GM23338 (cell line): ENCODE measurements at regions not wholly inside any gene's neighbourhood (a gene's known extent, or its start where the extent isn't known, plus 50 kb on each side); places are given as distances from the start of the nearest gene placed in this dataset.

Experiments
- ATAC-seq: fragments of 200-7000 bp; cut with Tn5 transposase; 3 replicates; pipeline ENCODE4 v1.9.1; 2020
- DNase-seq: peaks from one replicate; pipeline ENCODE4 v3.0.0-alpha.2; 2015; ENCODE audit warnings: low spot score
- H2AFZ ChIP-seq: fragments of 200-600 bp; sonication (generic); 2 replicates; pipeline ENCODE4 v1.8.0; 2016; ENCODE audit warnings: antibody characterized with exemption, mild to moderate bottlenecking, moderate library complexity
- H3F3A ChIP-seq: fragments of 200-600 bp; sonication (generic); replicated peaks from 2 replicates; pipeline ENCODE4 v1.8.0; 2017; ENCODE audit warnings: antibody characterized with exemption, mixed run types, low read depth
- H3K27ac ChIP-seq: fragments of 200-600 bp; sonication (generic); 2 replicates; pipeline ENCODE4 v1.6.1; 2016; ENCODE audit warnings: low read depth
- H3K27me3 ChIP-seq: fragments of 200-600 bp; sonication (generic); 2 replicates; pipeline ENCODE4 v1.8.0; 2016; ENCODE audit warnings: mild to moderate bottlenecking, mixed run types, moderate library complexity; ENCODE audit not compliant: insufficient read depth
- H3K36me3 ChIP-seq: fragments of 200-600 bp; sonication (generic); 2 replicates; pipeline ENCODE4 v1.8.0; 2016; ENCODE audit warnings: mild to moderate bottlenecking; ENCODE audit not compliant: insufficient read depth
- H3K4me1 ChIP-seq: fragments of 200-600 bp; sonication (generic); 2 replicates; pipeline ENCODE4 v1.8.0; 2016; ENCODE audit warnings: mild to moderate bottlenecking, moderate library complexity; ENCODE audit not compliant: insufficient read depth
- H3K4me2 ChIP-seq: fragments of 200-600 bp; sonication (generic); 2 replicates; pipeline ENCODE4 v1.7.1; 2017; ENCODE audit warnings: mixed run types
- H3K4me3 ChIP-seq: fragments of 200-600 bp; sonication (generic); 2 replicates; pipeline ENCODE4 v1.6.1; 2016; ENCODE audit warnings: mixed run types
- H3K79me2 ChIP-seq: fragments of 200-600 bp; sonication (generic); replicated peaks from 2 replicates; pipeline ENCODE4 v1.8.0; 2017; ENCODE audit warnings: mild to moderate bottlenecking; ENCODE audit not compliant: insufficient read depth
- H3K9me2 ChIP-seq: fragments of 200-600 bp; sonication (generic); 2 replicates; pipeline ENCODE4 v1.8.0; 2017; ENCODE audit not compliant: insufficient read depth
- H4K20me1 ChIP-seq: fragments of 200-600 bp; sonication (generic); replicated peaks from 2 replicates; pipeline ENCODE4 v1.8.0; 2017; ENCODE audit warnings: mild to moderate bottlenecking; ENCODE audit not compliant: insufficient read depth
- H3K27ac Mint-ChIP-seq: 2 replicates; pipeline ENCODE4 v1.8.0; 2020; ENCODE audit warnings: inconsistent platforms, mild to moderate bottlenecking, moderate library complexity, mixed read lengths
- H3K27me3 Mint-ChIP-seq: 3 replicates; pipeline ENCODE4 v1.8.0; 2022; ENCODE audit warnings: low read depth, mild to moderate bottlenecking, moderate library complexity, mixed read lengths, inconsistent platforms; ENCODE audit not compliant: insufficient read depth, poor library complexity
- H3K36me3 Mint-ChIP-seq: 3 replicates; pipeline ENCODE4 v1.8.0; 2021; ENCODE audit warnings: low read depth, mild to moderate bottlenecking, inconsistent platforms, moderate library complexity, mixed read lengths
- H3K4me1 Mint-ChIP-seq: 3 replicates; pipeline ENCODE4 v1.8.0; 2020; ENCODE audit warnings: mild to moderate bottlenecking, inconsistent platforms, mixed read lengths
- H3K4me3 Mint-ChIP-seq: 3 replicates; pipeline ENCODE4 v1.8.0; 2021; ENCODE audit warnings: moderate library complexity, mild to moderate bottlenecking, inconsistent platforms, mixed read lengths
- H3K9me3 Mint-ChIP-seq: 3 replicates; pipeline ENCODE4 v1.8.0; 2020; ENCODE audit warnings: moderate library complexity, mild to moderate bottlenecking, inconsistent platforms, mixed read lengths
- NANOG ChIP-seq: IDR thresholded peaks from 2 replicates; pipeline ENCODE4 v1.6.1; 2016; ENCODE audit warnings: antibody characterized with exemption, borderline replicate concordance
- POLR2AphosphoS5 ChIP-seq: IDR thresholded peaks from 2 replicates; pipeline ENCODE4 v1.6.1; 2016; ENCODE audit warnings: antibody characterized with exemption, low read depth
- REST ChIP-seq: IDR thresholded peaks from one replicate; pipeline ENCODE4 v1.6.1; 2018; ENCODE audit warnings: antibody characterized with exemption; ENCODE audit not compliant: unreplicated experiment
- STAT1 ChIP-seq: IDR thresholded peaks from one replicate; pipeline ENCODE4 v1.6.1; 2016; ENCODE audit warnings: antibody characterized with exemption; ENCODE audit not compliant: unreplicated experiment
- ZNF462 ChIP-seq: fragments of 250-450 bp; sonication (Bioruptor Pico); IDR thresholded peaks from 2 replicates; pipeline ENCODE4 v1.5.0; 2020; ENCODE audit warnings: mild to moderate bottlenecking, moderate library complexity

DNA sequence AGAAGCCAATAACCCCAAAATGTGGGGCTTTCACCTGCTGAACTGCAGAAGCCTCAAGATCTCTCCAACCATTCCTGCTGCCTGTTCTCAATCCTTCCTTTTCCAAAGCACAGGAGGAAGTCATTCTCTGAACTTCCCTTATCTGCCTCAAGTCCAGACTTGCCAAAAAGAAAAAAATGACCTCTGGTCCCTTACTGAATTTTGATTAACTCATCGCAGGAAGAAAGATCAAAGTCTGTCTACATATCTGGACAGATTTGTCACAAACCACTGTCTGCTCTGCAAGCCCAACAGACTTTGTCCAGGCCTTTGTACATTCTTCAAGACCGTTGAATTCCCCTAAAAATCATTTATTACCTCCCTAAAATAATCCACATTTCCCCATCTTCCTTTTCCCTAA is 126.5 kb upstream of the NBEA start:
- H3K27ac ChIP-seq: peak overlapping the region; percentile 59; the same call in 1 of the 2 replicates
- H3F3A ChIP-seq: no peaks in the 10 kb centered on the region
- Mint-ChIP-seq H3K4me3 (no peak overlapping the region; the same call in 2 of the 3 replicates), H3K36me3 (peaks cover 27% of the 10 kb centered on the region), H3K9me3 (peaks cover 27% of the 10 kb centered on the region), H3K27ac (peak overlapping the region; percentile 87), H3K27me3 (no peaks in the 10 kb centered on the region), H3K4me1 (peaks cover 29% of the 10 kb centered on the region)
- H2AFZ ChIP-seq: no peak overlapping the region
- H3K27me3 ChIP-seq: no peaks in the 10 kb centered on the region
- ATAC-seq (no peak), DNase-seq (no peak)
- H3K36me3 ChIP-seq: no peaks in the 10 kb centered on the region
- H3K4me2 ChIP-seq: peak overlapping the region; percentile 52
- H3K79me2 ChIP-seq: no peaks in the 10 kb centered on the region
- peak overlapping the region; percentile 0; the same call in 1 of the 2 replicates for H3K4me3 ChIP-seq
- no peaks in the 10 kb centered on the region for H4K20me1 ChIP-seq
- peaks cover 24% of the 10 kb centered on the region for H3K4me1 ChIP-seq
- no peak for TF ChIP-seq REST
- peaks cover 3% of the 10 kb centered on the region; the same call in 1 of the 2 replicates for H3K9me2 ChIP-seq

GRCh38 chr13:34816245-34816884 is 125.7 kb upstream of the NBEA start:
- Histone ChIP-seq H3K36me3 (no peaks in the 10 kb centered on the region), H3K9me2 (peaks cover 6% of the 10 kb centered on the region; the same call in 1 of the 2 replicates), H3F3A (no peaks in the 10 kb centered on the region), H4K20me1 (no peaks in the 10 kb centered on the region), H3K27ac (peak overlapping the region; percentile 68), H3K79me2 (no peaks in the 10 kb centered on the region), H2AFZ (no peak overlapping the region), H3K4me3 (peak overlapping the region; percentile 0; the same call in 1 of the 2 replicates), H3K27me3 (no peaks in the 10 kb centered on the region), H3K4me1 (peaks cover 24% of the 10 kb centered on the region), H3K4me2 (peak overlapping the region; percentile 52)
- peak; percentile 59 for DNase-seq
- no peak for TF ChIP-seq POLR2AphosphoS5
- no peak for TF ChIP-seq REST
- peak; percentile 9; the same call in 1 of the 2 replicates for TF ChIP-seq NANOG
- peak; percentile 58; the same call in 1 of the 2 replicates for TF ChIP-seq ZNF462 (CRISPR knock-in tag)
- no peak for TF ChIP-seq STAT1
- H3K4me3 Mint-ChIP-seq: peak overlapping the region; percentile 21; the same call in 2 of the 3 replicates
- H3K9me3 Mint-ChIP-seq: peaks cover 24% of the 10 kb centered on the region
- no peaks in the 10 kb centered on the region for H3K27me3 Mint-ChIP-seq
- ATAC-seq: peak; percentile 96
- peaks cover 29% of the 10 kb centered on the region for H3K4me1 Mint-ChIP-seq
- H3K27ac Mint-ChIP-seq: peak overlapping the region; percentile 87
- H3K36me3 Mint-ChIP-seq: peaks cover 26% of the 10 kb centered on the region
